HG03175 (cell line): ENCODE measurements at regions not wholly inside any gene's neighbourhood (a gene's known extent, or its start where the extent isn't known, plus 50 kb on each side); places are given as distances from the start of the nearest gene placed in this dataset.
A peak's percentile ranks its signal among the peaks of the same experiment; 100 is the strongest.
"Not testable (repeated sequence)": the region's sequence is repeated elsewhere in the genome, so short reads cannot be mapped to it uniquely, and the experiment has no call there.

ENCODE experiments used
- ATAC-seq: cut with Tn5 transposase; IDR thresholded peaks from one replicate; pipeline ENCODE4 v1.9.1; 2021; ENCODE audit warnings: mild to moderate bottlenecking, moderate library complexity; ENCODE audit not compliant: unreplicated experiment

DNA sequence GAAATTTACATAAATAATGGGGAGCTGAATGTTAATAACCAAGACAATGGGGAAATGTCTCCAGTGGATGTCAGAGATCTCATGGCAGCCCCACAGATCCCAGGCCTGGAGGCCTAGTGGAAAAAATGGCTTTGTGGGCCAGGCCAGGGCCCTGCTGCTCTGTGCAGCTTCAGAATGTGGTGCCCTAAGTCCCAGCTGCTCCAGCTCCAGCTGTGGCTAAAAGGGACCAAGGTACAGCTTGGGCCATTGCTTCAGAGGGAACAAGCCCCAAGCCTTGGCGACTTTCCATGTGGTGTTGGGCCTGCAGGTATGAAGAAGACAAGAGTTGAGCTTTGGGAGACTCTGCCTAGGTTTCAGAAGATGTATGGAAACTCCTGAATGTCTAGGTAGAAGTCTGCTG is 658.2 kb downstream of the NUP35 start:
- ATAC-seq, result no peak

DNA sequence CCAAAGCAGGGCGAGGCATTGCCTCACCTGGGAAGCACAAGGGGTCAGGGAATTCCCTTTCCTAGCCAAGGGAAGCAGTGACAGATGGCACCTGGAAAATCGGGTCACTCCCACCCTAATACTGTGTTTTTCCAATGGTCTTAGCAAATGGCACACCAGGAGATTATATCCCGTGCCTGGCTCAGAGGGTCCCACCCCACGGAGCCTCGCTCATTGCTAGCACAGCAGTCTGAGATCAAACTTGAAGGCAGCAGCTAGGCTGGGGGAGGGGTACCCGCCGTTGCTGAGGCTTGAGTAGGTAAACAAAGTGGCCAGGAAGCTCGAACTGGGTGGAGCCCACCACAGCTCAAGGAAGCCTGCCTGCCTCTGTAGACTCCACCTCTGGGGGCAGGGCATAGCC is 664.6 kb downstream of the NUP35 start:
- not testable (repeated sequence) for ATAC-seq

DNA sequence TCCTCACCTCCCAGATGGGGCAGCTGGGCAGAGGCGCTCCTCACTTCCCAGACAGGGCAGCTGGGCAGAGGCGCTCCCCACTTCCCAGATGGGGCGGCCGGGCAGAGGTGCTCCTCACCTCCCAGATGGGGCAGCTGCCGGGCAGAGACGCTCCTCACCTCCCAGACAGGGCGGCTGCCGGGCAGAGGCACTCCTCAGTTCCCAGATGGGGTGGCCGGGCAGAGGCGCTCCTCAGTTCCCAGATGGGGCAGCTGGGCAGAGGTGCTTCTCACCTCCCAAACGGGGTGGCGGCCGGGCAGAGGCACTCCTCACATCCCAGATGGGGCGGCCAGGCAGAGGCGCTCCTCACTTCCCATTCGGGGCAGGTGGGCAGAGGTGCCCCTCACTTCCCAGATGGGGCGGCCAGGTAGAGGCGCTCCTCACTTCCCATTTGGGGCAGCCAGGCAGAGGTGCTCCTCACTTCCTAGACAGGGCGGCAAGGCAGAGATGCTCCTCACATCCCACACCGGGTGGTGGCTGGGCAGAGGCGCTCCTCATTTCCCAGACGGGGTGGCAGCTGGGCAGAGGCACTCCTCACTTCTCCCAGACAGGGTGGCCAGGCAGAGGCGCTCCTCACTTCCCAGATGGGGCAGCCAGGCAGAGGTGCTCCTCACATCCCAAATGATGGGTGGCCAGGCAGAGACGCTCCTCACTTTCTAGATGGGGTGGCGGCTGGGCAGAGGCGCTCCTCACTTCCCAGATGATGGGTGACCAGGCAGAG is 668.1 kb downstream of the NUP35 start:
- not testable (repeated sequence) for ATAC-seq

DNA sequence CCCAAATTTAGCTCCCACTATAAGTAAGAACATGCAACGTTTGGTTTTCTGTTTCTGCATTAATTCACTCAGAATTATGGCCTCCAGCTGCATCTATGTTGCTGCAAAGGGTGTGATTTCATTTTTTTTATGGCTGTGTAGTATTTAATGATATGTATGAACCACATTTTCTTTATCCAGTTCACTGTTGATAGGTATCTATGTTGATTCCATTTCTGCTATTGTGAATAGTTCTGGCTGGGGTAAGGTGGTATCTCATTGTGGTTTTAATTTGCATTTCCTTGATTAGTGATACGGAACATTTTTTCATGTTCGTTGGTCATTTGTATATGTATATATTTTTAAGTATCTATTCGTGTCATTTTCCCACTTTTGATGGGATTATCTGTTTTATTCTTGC is 674.3 kb downstream of the NUP35 start:
- no peak for ATAC-seq

DNA sequence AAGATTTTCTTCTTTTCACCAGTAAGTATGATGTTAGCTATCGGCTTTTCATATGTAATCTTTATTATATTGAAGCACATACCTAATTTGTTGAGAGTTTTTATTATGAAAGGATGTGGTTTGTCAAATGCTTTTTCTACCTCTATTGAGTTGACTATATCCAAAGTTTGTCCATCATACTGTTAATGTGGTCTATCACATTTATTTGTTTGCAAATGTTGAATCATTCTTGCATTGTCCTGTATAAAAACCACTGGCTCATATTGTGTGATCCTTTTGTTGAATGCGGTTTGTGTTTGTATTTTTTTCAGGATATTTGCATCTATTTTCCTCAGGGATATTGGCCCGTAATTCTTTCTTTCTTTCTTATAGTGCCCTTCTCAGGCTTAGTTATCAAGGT is 675.5 kb downstream of the NUP35 start:
- no peak for ATAC-seq

DNA sequence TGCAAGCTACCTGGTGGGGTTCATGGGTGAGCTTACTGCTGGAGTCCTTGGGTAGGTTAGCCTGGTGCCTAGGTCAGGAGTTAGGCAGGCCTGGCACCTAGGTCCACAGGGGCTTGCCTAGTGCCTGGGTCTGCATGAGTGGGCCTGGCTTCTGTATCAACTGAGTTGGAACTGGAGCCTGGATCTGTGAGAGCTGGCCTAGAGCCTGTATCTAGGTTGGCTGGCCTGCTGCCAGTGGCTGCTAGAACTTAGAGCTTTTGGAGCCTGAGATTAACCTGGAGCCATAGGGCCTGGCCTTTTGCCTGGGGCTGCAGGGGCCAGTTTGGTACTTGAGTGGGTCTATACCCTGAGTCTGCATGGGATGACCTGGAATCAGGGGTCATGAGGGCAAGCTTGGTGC is 679.4 kb downstream of the NUP35 start:
- ATAC-seq, result no peak

DNA sequence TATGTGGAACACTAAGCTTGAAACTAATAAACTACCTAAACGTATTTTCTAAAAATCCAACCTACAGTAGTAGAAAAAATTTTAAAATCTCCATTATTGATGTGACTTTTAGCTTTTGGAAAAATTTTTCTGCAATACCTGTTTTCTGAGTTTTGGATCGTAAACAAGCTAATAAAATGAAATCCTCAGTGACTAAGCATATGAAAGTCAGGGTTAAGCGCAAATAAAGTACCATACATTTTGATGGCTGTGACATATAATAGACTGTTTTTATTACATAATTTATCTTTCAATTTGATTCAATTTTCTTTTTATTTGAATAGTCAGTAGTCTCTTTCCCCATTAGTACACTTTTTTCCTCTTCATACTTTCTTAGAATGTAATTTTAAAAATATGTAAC is 683.6 kb downstream of the NUP35 start:
- ATAC-seq, result no peak

DNA sequence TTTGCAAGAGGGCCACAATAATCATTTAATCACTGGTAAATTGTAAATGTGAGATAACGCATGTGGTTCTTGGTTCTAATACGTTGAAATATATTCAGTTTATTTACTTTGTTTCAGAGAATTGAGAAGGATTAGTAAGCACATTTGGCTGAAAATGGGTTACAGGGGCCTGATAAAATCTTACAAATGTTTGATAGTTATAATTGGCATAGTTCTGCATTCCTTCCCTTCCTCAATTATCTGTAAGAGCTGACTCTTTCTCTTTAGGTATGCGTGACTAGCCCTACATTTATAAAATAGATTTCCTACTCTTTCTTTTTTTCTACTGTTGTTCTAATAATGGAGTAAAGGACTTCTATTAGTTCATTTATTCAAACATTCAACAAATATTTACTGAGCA is 685.2 kb downstream of the NUP35 start:
- no peak for ATAC-seq

DNA sequence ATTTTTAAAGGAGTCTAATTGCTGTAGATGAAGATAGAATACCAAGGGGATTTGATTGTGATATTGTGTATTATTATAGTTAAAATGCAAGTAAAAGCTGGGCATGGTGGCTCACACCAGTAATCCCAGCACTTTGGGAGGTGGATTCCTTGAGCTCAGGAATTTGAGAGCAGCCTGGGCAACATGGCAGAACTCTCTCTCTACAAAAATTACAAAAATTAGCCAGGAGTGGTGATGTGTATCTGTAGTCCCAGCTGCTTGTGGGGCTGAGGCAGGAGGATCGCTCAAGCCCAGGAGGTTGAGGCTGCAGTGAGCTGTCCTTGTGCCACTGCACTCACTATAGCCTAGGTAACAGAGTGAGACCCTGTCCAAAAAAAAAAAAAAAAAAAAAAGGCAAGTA is 687.0 kb downstream of the NUP35 start:
- ATAC-seq, result no peak

DNA sequence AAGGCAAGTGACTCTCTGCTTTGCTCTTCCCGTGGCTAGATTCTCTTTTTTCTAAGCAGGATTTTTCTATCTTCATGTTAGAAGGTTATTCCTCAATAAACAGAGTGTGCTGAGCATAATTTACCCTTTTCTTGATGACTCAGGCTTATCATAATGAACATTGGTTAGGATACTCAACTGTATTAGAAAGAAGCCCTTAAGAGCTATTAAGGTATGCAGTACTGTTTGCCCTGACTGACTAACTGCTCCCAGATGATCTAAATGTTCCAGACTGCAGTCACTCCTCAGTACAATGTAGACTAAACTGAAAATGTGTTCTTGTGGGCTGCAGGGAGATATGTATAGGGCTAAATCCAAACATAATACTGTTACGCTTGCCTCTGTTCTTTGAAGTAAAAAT is 687.8 kb downstream of the NUP35 start:
- no peak for ATAC-seq

DNA sequence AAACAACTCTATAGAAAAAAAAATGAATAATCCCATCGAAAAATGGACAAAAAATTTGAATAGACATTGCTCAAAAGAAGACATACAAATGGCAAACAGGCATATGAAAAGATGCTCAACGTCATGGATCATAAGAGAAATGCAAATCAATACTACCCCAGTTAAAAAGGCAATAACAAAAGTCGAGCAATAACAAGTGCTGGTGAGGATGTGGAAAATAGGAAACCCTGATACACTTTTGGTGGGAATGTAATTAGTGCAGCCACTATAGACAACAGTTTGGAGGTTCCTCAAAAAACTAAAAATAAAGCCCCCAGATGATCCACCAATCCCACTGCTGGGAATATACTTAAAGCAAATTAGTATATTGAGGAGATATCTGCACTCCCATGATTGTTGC is 701.5 kb downstream of the NUP35 start:
- no peak for ATAC-seq

DNA sequence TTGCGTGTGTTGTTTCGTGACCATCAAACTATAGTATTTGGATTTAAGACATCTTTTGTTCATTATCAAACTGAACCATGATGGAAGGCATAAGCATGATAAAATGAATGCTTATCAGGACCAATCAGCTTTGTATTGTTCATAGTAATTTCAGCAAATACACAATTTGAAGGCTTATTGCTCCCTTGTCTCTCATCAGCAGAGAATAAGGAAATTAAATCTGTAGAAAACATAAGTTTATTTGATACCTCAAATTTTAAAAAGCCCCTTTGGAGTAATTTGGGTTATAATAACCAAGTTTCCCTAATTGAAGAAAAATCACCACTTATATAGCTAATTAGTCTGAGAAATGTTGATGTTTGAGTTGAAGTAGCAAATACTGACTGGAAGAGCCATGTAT is 705.7 kb downstream of the NUP35 start:
- no peak for ATAC-seq

DNA sequence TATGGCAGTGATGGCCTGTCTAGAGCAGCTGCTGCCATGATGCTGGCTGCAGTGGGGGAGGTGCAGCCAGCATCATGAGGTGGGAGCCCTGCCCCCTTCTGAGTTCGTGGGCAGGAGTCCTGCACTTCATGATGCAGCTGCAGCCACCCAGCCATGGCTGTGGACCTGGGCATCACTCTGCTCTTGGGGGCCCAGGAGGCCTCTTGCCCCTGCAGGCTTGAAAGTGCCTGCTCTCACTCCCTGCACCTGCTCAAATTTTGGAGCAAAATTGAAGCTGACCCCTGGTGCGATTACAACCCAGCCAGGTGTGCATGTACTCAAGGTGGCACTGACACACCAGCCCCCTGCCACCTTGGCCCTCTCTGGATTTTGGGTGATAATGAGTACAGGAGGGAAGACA is 712.9 kb downstream of the NUP35 start:
- no peak for ATAC-seq

DNA sequence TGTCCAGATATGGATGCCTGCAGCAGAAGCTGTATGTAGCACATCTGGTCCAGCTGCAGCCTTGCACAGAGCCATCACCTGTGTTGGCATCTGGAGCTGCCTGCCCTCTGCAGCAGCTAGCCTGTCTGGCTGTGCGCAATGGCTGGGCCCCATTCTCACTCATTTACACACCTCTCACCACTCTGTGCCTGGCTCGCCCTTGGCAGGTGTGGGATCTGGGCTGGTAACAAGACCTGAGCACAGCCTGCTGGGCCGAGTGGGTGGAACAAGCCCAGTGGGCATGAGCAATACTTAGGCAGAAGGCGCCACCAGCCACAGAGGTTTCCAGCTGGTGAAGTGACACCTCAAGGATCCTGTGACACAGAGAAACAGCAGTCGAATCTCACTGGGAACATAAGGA is 714.1 kb downstream of the NUP35 start:
- no peak for ATAC-seq

DNA sequence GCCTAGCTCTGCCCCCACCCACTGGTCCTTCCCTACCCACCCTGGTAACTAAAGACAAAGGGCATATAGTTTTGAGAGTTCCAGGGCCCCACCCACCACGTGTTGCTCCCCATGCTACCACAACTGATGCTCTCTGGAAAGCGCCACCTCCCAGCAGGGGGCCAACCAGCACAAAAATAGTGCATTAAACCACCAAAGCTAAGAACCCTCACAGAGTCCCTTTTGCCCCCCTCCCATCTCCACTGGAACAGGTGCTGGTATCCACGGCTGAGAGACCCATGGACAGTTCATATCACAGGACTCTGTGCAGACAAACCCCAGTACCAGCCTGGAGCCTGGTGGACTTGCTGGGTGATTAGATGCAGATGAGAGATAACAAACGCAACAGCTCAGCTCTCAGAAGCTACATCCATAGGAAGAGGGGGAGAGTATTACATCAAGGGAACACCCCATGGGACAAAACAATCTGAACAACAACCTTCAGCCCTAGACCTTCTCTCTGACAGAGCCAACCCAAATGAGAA is 715.9 kb downstream of the NUP35 start:
- no peak for ATAC-seq

DNA sequence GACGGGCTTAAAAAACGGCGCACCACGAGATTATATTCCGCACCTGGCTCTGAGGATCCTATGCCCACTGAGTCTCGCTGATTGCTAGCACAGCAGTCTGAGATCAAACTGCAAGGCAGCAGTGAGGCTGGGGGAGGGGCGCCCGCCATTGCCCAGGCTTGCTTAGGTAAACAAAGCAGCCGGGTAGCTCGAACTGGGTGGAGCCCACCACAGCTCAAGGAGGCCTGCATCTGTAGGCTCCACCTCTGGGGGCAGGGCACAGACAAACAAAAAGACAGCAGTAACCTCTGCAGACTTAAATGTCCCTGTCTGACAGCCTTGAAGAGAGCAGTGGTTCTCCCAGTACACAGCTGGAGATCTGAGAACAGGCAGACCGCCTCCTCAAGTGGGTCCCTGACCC is 725.6 kb downstream of the NUP35 start:
- ATAC-seq, result not testable (repeated sequence)

DNA sequence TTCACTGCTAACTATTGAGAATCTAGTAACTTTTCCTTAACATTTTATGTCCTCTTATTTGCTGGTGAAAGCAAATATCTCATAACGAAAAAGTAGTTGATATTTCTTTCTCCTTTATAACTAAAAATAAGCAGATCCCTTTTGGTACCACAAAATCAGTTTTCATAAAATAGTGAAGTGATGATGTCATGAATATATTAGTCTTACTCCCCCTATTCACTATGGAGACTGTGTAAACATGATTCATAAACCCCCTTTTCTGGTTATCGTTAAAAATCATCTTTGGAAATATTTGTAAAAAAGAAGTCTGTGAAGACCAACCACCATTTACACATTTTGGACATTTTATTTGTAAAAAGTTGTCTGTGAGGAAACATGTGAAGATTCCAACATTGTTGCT is 734.9 kb downstream of the NUP35 start:
- no peak for ATAC-seq

DNA sequence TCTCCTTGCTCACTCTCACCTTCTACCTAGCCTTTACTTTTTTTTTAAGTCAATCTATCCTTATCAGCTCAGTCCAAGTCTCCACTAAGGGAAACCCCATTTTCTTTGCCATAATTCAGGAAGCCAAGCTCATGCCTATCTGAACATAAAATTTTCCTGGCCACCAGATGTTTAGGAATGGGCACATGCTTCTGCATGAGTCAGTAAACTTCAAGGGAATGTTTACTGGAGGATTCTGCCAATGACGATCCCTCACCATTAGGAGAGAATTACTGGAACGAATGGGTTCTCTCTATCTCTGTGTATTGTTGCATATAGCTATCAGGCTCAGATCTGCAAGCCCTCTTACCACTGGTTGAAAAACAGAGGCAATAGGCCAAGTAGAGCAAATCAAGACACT is 731.7 kb upstream of the ZNF804A start:
- ATAC-seq, result no peak

DNA sequence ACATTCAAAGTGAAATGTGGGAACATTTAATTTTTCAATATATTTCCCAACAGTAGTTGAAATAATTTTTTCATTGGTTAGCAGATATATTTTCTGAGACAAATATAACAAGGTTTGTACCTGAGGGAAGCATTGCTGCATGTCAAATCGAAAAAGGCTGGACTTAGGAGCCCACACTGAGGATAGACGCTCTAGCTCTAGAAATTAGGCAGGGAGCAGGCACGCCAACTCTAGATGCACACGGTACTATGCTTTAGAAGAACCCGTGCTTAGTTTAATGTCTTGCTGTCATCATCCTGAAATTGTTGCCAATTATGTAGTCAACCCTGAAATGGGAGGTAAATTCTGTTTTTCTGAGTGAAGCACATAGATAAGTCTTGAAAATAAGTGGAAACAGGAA is 731.1 kb upstream of the ZNF804A start:
- no peak for ATAC-seq

DNA sequence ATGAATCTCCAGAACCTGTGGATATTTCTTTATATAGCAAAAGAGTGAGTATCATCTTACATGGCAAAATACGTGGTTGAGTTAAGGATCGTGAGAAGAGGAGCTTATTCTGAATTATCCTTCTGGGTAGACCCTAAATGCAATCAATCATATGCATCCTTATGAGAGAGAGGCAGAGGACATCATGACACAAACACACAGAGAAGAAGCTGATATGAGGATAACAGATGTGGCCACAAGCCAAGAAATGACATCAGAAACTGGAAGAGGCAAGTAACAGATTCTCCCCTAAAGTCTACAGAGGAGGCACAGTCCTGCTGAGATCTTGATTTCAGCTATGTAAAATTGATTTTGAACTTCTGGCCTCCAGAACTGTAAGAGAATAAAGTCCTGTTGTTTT is 730.2 kb upstream of the ZNF804A start:
- ATAC-seq, result no peak

DNA sequence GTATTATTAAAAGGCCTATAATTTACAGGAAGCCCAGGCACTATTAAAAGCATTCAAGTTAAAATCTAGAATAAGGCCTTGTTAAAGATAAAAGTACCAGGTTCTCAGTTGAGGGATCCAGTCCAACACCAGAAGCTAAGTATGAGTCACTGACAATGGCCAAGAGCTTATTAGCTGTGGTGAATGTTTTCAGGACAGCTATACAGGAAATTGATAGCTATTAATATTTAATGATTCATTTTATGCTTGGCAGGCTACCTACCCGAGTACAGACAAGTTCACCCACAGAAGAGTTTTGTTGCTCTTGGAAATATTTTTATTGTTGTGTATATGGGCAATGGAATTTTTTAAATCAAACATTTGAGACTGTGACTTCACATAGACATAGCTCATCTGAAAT is 729.6 kb upstream of the ZNF804A start:
- peak; percentile 71 for ATAC-seq

DNA sequence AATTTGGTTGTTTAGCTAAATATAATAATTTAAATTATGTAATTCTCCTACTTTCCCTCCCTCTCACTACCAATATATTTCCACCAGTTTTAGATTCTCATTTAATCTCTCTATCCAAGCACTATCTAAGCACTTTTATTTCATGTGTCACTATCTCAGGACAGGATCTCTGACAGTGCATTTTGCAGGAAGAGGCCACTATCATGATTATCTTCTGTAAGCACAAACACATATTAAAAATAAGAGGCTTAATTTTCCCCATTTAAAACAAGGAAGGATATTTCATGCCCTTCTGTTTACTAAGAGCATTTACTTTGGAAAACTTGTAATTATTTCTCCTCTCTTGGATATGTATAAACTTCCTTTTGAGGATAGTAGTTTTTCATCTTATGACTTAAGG is 726.2 kb upstream of the ZNF804A start:
- ATAC-seq, result no peak

DNA sequence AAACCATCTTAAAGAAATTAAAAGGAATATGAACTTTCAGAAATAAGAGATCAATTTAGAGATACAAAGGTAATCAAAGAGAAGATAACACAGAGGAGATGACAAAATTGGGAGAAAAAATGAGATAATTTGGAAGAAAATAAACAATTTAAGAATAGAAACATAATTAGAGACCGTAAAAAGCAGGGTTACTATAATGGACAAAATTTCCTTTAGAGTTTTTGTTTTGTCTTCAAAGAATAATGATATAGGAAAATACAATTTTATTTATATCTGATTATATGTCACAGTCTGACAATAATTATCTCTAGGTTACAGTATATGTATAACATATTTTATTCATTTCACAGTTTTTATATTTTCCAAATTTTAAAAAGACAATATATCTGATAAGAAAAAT is 716.4 kb upstream of the ZNF804A start:
- no peak for ATAC-seq
